ENCODE measurements at regions not wholly inside any gene's neighbourhood (a gene's known extent, or its start where the extent isn't known, plus 50 kb on each side); places are given as distances from the start of the nearest gene placed in this dataset.

DNA sequence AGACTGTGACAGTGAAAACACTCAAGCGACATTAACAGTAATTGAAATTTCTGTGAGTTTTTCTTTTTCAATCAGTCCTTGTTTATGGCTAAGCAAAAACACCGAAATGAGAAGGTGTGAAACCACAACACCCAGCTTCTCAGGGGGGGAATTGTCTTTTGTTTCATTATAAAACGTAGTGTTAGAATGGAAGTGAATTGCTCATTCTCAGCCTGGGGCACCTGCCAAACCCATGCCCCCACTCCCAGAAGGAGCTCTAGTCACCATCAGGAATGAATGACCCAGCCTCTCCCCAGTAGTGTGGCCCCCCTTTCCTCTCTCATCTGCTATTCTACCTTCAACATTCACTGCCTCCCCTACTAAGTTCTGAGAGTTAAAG, 185.8 kb upstream of the CFAP20DC start (continued):
- TF ChIP-seq, protein P1, sequence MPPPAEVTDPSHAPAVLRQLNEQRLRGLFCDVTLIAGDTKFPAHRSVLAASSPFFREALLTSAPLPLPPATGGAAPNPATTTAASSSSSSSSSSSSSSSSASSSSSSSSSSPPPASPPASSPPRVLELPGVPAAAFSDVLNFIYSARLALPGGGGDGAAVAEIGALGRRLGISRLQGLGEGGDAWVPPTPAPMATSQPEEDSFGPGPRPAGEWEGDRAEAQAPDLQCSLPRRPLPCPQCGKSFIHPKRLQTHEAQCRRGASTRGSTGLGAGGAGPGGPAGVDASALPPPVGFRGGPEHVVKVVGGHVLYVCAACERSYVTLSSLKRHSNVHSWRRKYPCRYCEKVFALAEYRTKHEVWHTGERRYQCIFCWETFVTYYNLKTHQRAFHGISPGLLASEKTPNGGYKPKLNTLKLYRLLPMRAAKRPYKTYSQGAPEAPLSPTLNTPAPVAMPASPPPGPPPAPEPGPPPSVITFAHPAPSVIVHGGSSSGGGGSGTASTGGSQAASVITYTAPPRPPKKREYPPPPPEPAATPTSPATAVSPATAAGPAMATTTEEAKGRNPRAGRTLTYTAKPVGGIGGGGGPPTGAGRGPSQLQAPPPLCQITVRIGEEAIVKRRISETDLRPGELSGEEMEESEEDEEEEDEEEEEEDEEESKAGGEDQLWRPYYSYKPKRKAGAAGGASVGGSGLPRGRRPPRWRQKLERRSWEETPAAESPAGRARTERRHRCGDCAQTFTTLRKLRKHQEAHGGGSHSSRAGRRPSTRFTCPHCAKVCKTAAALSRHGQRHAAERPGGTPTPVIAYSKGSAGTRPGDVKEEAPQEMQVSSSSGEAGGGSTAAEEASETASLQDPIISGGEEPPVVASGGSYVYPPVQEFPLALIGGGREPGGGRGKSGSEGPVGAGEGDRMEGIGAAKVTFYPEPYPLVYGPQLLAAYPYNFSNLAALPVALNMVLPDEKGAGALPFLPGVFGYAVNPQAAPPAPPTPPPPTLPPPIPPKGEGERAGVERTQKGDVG (CRISPR knock-in tag; IDR thresholded peaks at IDR 0.05) = no peak
- no peak for TF ChIP-seq TCF7 (IDR thresholded peaks at IDR 0.05; ENCODE audit: borderline replicate concordance)
- no peak for TF ChIP-seq ETV6 (conservative IDR thresholded peaks at IDR 0.05 in 1 of 2, IDR thresholded peaks at IDR 0.05 in 1 of 2; ENCODE audit: borderline replicate concordance in 1 of 2, low read depth in 1 of 2)
- TF ChIP-seq, protein P2, sequence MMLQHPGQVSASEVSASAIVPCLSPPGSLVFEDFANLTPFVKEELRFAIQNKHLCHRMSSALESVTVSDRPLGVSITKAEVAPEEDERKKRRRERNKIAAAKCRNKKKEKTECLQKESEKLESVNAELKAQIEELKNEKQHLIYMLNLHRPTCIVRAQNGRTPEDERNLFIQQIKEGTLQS (IDR thresholded peaks at IDR 0.05; ENCODE audit: borderline replicate concordance, extremely low read depth, low read depth, low read length) = no peak
- TF ChIP-seq ZNF384 (IDR thresholded peaks at IDR 0.05; ENCODE audit: borderline replicate concordance, low read depth, low read length) = no peak
- no peak for TF ChIP-seq ZZZ3 (IDR thresholded peaks at IDR 0.05; ENCODE audit: control insufficient read depth, insufficient read length, low read depth)
- TF ChIP-seq TBL1XR1 (IDR thresholded peaks at IDR 0.05; ENCODE audit: low read depth, low read length) = no peak
- TF ChIP-seq, protein P3, sequence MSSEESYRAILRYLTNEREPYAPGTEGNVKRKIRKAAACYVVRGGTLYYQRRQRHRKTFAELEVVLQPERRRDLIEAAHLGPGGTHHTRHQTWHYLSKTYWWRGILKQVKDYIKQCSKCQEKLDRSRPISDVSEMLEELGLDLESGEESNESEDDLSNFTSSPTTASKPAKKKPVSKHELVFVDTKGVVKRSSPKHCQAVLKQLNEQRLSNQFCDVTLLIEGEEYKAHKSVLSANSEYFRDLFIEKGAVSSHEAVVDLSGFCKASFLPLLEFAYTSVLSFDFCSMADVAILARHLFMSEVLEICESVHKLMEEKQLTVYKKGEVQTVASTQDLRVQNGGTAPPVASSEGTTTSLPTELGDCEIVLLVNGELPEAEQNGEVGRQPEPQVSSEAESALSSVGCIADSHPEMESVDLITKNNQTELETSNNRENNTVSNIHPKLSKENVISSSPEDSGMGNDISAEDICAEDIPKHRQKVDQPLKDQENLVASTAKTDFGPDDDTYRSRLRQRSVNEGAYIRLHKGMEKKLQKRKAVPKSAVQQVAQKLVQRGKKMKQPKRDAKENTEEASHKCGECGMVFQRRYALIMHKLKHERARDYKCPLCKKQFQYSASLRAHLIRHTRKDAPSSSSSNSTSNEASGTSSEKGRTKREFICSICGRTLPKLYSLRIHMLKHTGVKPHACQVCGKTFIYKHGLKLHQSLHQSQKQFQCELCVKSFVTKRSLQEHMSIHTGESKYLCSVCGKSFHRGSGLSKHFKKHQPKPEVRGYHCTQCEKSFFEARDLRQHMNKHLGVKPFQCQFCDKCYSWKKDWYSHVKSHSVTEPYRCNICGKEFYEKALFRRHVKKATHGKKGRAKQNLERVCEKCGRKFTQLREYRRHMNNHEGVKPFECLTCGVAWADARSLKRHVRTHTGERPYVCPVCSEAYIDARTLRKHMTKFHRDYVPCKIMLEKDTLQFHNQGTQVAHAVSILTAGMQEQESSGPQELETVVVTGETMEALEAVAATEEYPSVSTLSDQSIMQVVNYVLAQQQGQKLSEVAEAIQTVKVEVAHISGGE (CRISPR knock-in tag; IDR thresholded peaks at IDR 0.05) = no peak
- TF ChIP-seq, protein P4, sequence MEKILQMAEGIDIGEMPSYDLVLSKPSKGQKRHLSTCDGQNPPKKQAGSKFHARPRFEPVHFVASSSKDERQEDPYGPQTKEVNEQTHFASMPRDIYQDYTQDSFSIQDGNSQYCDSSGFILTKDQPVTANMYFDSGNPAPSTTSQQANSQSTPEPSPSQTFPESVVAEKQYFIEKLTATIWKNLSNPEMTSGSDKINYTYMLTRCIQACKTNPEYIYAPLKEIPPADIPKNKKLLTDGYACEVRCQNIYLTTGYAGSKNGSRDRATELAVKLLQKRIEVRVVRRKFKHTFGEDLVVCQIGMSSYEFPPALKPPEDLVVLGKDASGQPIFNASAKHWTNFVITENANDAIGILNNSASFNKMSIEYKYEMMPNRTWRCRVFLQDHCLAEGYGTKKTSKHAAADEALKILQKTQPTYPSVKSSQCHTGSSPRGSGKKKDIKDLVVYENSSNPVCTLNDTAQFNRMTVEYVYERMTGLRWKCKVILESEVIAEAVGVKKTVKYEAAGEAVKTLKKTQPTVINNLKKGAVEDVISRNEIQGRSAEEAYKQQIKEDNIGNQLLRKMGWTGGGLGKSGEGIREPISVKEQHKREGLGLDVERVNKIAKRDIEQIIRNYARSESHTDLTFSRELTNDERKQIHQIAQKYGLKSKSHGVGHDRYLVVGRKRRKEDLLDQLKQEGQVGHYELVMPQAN (conservative IDR thresholded peaks at IDR 0.05) = no peak
- no peak for TF ChIP-seq TAF1 (IDR thresholded peaks at IDR 0.05; ENCODE audit: borderline replicate concordance, low read depth, low read length)
- TF ChIP-seq RB1 (IDR thresholded peaks at IDR 0.05; ENCODE audit: borderline replicate concordance) = no peak
- peak; percentile 50; the same call in 1 of the 2 replicates for TF ChIP-seq TCF12 (IDR thresholded peaks at IDR 0.05; ENCODE audit: low read depth, low read length)
- no peak for TF ChIP-seq PML (IDR thresholded peaks at IDR 0.05; ENCODE audit: low read length)
- no peak for TF ChIP-seq ZNF274 (IDR thresholded peaks at IDR 0.05; ENCODE audit: insufficient read depth, insufficient read length)
- TF ChIP-seq, protein P5, sequence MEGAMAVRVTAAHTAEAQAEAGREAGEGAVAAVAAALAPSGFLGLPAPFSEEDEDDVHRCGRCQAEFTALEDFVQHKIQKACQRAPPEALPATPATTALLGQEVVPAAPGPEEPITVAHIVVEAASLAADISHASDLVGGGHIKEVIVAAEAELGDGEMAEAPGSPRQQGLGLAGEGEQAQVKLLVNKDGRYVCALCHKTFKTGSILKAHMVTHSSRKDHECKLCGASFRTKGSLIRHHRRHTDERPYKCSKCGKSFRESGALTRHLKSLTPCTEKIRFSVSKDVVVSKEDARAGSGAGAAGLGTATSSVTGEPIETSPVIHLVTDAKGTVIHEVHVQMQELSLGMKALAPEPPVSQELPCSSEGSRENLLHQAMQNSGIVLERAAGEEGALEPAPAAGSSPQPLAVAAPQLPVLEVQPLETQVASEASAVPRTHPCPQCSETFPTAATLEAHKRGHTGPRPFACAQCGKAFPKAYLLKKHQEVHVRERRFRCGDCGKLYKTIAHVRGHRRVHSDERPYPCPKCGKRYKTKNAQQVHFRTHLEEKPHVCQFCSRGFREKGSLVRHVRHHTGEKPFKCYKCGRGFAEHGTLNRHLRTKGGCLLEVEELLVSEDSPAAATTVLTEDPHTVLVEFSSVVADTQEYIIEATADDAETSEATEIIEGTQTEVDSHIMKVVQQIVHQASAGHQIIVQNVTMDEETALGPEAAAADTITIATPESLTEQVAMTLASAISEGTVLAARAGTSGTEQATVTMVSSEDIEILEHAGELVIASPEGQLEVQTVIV (IDR thresholded peaks at IDR 0.05; ENCODE audit: borderline replicate concordance, partially characterized antibody) = no peak
- no peak for TF ChIP-seq SUPT20H (IDR thresholded peaks at IDR 0.05; ENCODE audit: borderline replicate concordance, control insufficient read depth, low read depth, low read length)
- TF ChIP-seq MEF2A (IDR thresholded peaks at IDR 0.05; ENCODE audit: insufficient read depth, low read depth, low read length) = no peak
- no peak for TF ChIP-seq SREBF1 (IDR thresholded peaks at IDR 0.05; ENCODE audit: low read length)
- TF ChIP-seq YBX1 (IDR thresholded peaks at IDR 0.05) = no peak
- 0 out of 2 replicates have a peak, but pooled peaks have one; percentile 11 for TF ChIP-seq CREM (IDR thresholded peaks at IDR 0.05; ENCODE audit: low read depth)
